CD14-positive monocyte (primary cell): ENCODE measurements at regions not wholly inside any gene's neighbourhood (a gene's known extent, or its start where the extent isn't known, plus 50 kb on each side); places are given as distances from the start of the nearest gene placed in this dataset.

Experiments
- DNase-seq, 3 donors: peaks; one replicate each; pipeline ENCODE4 v3.0.0-alpha.2; 2011 to 2022
- H2AFZ ChIP-seq: 2 replicates; pipeline ENCODE4 v1.6.0; 2012; ENCODE audit warnings: mild to moderate bottlenecking, low read depth, low read length, inconsistent platforms; ENCODE audit not compliant: insufficient read depth, poor library complexity, severe bottlenecking
- H3K27ac ChIP-seq, 2 donors: 1 replicate in 1 of 2; 2 replicates in 1 of 2; pipeline ENCODE4 v1.5.1; 2012 to 2013; ENCODE audit warnings: low read length in 2 of 2, control low read depth in 1 of 2, inconsistent platforms in 1 of 2, low read depth in 1 of 2, mild to moderate bottlenecking in 1 of 2
- H3K27me3 ChIP-seq, 2 donors: one replicate each; pipeline versions ENCODE4 v1.6.0 to v1.6.1; 2011 to 2013; ENCODE audit warnings: low read length in 2 of 2; ENCODE audit not compliant: control insufficient read depth in 2 of 2, insufficient read depth in 2 of 2
- H3K36me3 ChIP-seq, 2 donors: replicated peaks in 1 of 2; 1 replicate in 1 of 2; 2 replicates in 1 of 2; pipeline versions ENCODE4 v1.5.1 to v1.6.1; 2012 to 2013; ENCODE audit warnings: low read length in 2 of 2, control low read depth in 1 of 2, inconsistent platforms in 1 of 2, mild to moderate bottlenecking in 1 of 2; ENCODE audit not compliant: insufficient read depth in 2 of 2, control insufficient read depth in 1 of 2
- H3K4me1 ChIP-seq, 2 donors: 1 replicate in 1 of 2; 2 replicates in 1 of 2; pipeline versions ENCODE4 v1.5.1 to v1.6.1; 2012 to 2013; ENCODE audit warnings: low read length in 2 of 2, control low read depth in 1 of 2, inconsistent platforms in 1 of 2, mild to moderate bottlenecking in 1 of 2, moderate library complexity in 1 of 2; ENCODE audit not compliant: insufficient read depth in 2 of 2, control insufficient read depth in 1 of 2
- H3K4me2 ChIP-seq: replicated peaks from 2 replicates; pipeline ENCODE3; 2012; ENCODE audit warnings: low read length, moderate library complexity, mild to moderate bottlenecking; ENCODE audit not compliant: poor library complexity, severe bottlenecking; ENCODE audit errors: extremely low read depth
- H3K4me3 ChIP-seq, 3 experiments: fragments of 200-600 bp in 1 of 3; sonication (generic) in 1 of 3; replicated peaks in 1 of 3; 1 replicate in 2 of 3; 2 replicates in 1 of 3; pipeline ENCODE4 v1.5.1; 2011 to 2013; ENCODE audit warnings: low read length in 3 of 3, mild to moderate bottlenecking in 3 of 3, control low read depth in 2 of 3, low read depth in 2 of 3, inconsistent platforms in 1 of 3, moderate library complexity in 1 of 3
- H3K79me2 ChIP-seq: 2 replicates; pipeline ENCODE4 v1.6.0; 2012; ENCODE audit warnings: mild to moderate bottlenecking, control low read depth, inconsistent platforms, low read length, moderate library complexity; ENCODE audit not compliant: insufficient read depth
- H3K9ac ChIP-seq: 2 replicates; pipeline ENCODE4 v1.6.0; 2017; ENCODE audit warnings: low read length, mild to moderate bottlenecking; ENCODE audit not compliant: insufficient read depth, poor library complexity, severe bottlenecking
- H3K9me3 ChIP-seq, 2 donors: replicated peaks in 1 of 2; 1 replicate in 1 of 2; 2 replicates in 1 of 2; pipeline versions ENCODE4 v1.5.1 to v1.6.1; 2012 to 2013; ENCODE audit warnings: low read length in 2 of 2, control low read depth in 1 of 2; ENCODE audit not compliant: control insufficient read depth in 1 of 2, insufficient read depth in 1 of 2
- H4K20me1 ChIP-seq: 2 replicates; pipeline ENCODE4 v1.6.0; 2012; ENCODE audit warnings: mild to moderate bottlenecking, low read length, control low read depth, moderate library complexity; ENCODE audit not compliant: insufficient read depth
- H3K27ac Mint-ChIP-seq, 7 donors: one replicate each; pipeline ENCODE4 v1.8.0; 2020; ENCODE audit warnings: mild to moderate bottlenecking in 7 of 7, mixed read lengths in 7 of 7, moderate library complexity in 6 of 7, inconsistent platforms in 2 of 7
- H3K27me3 Mint-ChIP-seq, 3 donors: one replicate each; pipeline ENCODE4 v1.8.0; 2021 to 2022; ENCODE audit warnings: low read depth in 3 of 3, mild to moderate bottlenecking in 3 of 3, mixed read lengths in 3 of 3, moderate library complexity in 3 of 3, inconsistent platforms in 1 of 3
- H3K36me3 Mint-ChIP-seq, 2 donors: one replicate each; pipeline ENCODE4 v1.8.0; 2020; ENCODE audit warnings: mixed read lengths in 2 of 2, inconsistent platforms in 1 of 2, mild to moderate bottlenecking in 1 of 2
- H3K4me1 Mint-ChIP-seq: one replicate; pipeline ENCODE4 v1.8.0; 2020; ENCODE audit warnings: mild to moderate bottlenecking, mixed read lengths
- H3K4me3 Mint-ChIP-seq, 2 donors: one replicate each; pipeline ENCODE4 v1.8.0; 2020; ENCODE audit warnings: mild to moderate bottlenecking in 2 of 2, mixed read lengths in 2 of 2, moderate library complexity in 1 of 2
- H3K9me3 Mint-ChIP-seq, 7 donors: one replicate each; pipeline ENCODE4 v1.8.0; 2020 to 2022; ENCODE audit warnings: mixed read lengths in 7 of 7, mild to moderate bottlenecking in 6 of 7, moderate library complexity in 6 of 7, inconsistent platforms in 2 of 7
- WGBS: methylation state at CpG from one replicate; pipeline ENCODE4 v1.1.5; 2013; ENCODE audit warnings: missing lambda C conversion rate; ENCODE audit not compliant: insufficient coverage; 5-methylcytosine and 5-hydroxymethylcytosine counted together
- intact Hi-C, 2 donors: fragments of 100-400 bp; cut with micrococcal nuclease; formaldehyde crosslinking; loops; one replicate each; pipeline versions ENCODE4 v1.15.0 to v1.15.1; 2023
- TF ChIP-seq, protein P1 (sequence below): fragments of 200-600 bp; IDR thresholded peaks from one replicate; pipeline ENCODE4 v1.8.0; 2022; ENCODE audit warnings: antibody characterized with exemption, mild to moderate bottlenecking

DNA sequence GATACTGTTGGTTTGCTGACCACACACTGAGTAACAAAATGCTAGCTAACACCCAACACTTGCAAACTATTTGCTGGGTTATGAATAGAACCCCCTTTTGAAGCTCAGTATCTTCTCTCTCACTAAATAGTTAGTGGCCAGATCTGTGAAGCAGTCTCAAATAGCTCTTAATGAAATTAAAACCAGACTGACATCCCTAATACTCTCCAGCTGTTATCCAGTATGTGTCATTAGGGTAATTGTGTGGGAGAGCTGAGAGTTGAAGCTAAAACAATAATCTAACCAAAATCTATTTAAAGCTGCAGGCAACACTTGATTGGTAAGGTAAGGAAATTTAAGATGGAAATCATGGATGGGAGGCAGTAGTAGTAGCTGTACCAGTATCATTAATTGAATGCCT is 110.4 kb upstream of the RORA start:
- Mint-ChIP-seq H3K9me3 (peaks cover 2 to 22% (median 7%) of the 10 kb centered on the region in 7 donors), H3K4me3 (no peak overlapping the region), H3K4me1 (no peaks in the 10 kb centered on the region), H3K27ac (no peak overlapping the region), H3K27me3 (no peaks in the 10 kb centered on the region), H3K36me3 (no peaks in the 10 kb centered on the region)
- DNase-seq: no peak
- TF ChIP-seq, protein P1, sequence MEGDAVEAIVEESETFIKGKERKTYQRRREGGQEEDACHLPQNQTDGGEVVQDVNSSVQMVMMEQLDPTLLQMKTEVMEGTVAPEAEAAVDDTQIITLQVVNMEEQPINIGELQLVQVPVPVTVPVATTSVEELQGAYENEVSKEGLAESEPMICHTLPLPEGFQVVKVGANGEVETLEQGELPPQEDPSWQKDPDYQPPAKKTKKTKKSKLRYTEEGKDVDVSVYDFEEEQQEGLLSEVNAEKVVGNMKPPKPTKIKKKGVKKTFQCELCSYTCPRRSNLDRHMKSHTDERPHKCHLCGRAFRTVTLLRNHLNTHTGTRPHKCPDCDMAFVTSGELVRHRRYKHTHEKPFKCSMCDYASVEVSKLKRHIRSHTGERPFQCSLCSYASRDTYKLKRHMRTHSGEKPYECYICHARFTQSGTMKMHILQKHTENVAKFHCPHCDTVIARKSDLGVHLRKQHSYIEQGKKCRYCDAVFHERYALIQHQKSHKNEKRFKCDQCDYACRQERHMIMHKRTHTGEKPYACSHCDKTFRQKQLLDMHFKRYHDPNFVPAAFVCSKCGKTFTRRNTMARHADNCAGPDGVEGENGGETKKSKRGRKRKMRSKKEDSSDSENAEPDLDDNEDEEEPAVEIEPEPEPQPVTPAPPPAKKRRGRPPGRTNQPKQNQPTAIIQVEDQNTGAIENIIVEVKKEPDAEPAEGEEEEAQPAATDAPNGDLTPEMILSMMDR: no peak
- intact Hi-C loops: no loop called here
- Histone ChIP-seq H4K20me1 (no peaks in the 10 kb centered on the region), H3K27me3 (no peaks in the 10 kb centered on the region), H3K9ac (no peak overlapping the region), H3K36me3 (no peaks in the 10 kb centered on the region), H3K9me3 (peaks cover 0 to 9% of the 10 kb centered on the region in 2 donors), H3K4me2 (no peak overlapping the region), H3K4me1 (no peaks in the 10 kb centered on the region), H3K79me2 (no peaks in the 10 kb centered on the region), H3K4me3 (no peak overlapping the region), H2AFZ (no peak overlapping the region), H3K27ac (no peak overlapping the region)

DNA sequence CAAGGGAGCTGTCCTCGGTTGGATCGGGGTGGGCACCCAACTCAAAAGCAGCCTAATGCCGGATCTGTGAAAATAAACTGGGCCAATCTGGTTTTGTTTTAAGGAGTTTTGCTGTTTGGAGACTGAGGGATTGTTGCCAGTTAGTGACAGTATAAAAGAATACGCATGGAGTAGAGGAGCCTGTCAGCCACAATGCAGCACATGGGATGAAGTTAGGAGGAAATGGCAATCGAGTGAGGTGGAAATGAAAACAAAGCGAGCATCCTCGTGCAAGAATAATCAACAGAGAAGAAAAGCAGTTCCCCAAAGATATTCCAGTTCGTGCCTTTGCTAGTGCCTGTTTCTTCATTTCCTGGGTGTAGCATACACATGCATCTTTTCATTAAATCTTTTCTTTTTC is 108.4 kb upstream of the RORA start:
- H3K4me1 Mint-ChIP-seq: no peaks in the 10 kb centered on the region
- H3K9ac ChIP-seq: no peak overlapping the region

More for the DNA sequence above, 108.4 kb upstream of the RORA start:
- no peak overlapping the region for H3K27ac Mint-ChIP-seq
- no peaks in the 10 kb centered on the region for H3K27me3 Mint-ChIP-seq
- WGBS: 88% methylated on average over 7 of the region's 8 CpGs
- intact Hi-C loops: no loop called here
- no peak overlapping the region for H3K4me3 ChIP-seq
- H3K4me3 Mint-ChIP-seq: no peak overlapping the region
- H2AFZ ChIP-seq: no peak overlapping the region
- no peaks in the 10 kb centered on the region for H4K20me1 ChIP-seq
- H3K27me3 ChIP-seq: no peaks in the 10 kb centered on the region
- no peak overlapping the region for H3K4me2 ChIP-seq
- no peaks in the 10 kb centered on the region for H3K4me1 ChIP-seq
- no peaks in the 10 kb centered on the region for H3K36me3 Mint-ChIP-seq
- H3K27ac ChIP-seq: no peak overlapping the region
- no peaks in the 10 kb centered on the region for H3K36me3 ChIP-seq
- TF ChIP-seq, protein P1: no peak
- DNase-seq: no peak
- no peaks in the 10 kb centered on the region for H3K79me2 ChIP-seq
- peaks cover 0 to 14% of the 10 kb centered on the region in 2 donors for H3K9me3 ChIP-seq
- peaks cover 2 to 22% (median 10%) of the 10 kb centered on the region in 7 donors for H3K9me3 Mint-ChIP-seq
